A673 (cell line): ENCODE measurements at regions not wholly inside any gene's neighbourhood (a gene's known extent, or its start where the extent isn't known, plus 50 kb on each side); places are given as distances from the start of the nearest gene placed in this dataset.

Experiments used
- CTCF ChIP-seq: fragments of 300-800, 200-600 bp; sonication (generic); conservative IDR thresholded peaks from 2 replicates; pipeline ENCODE4 v1.5.1; 2017; ENCODE audit warnings: low read depth, mild to moderate bottlenecking, antibody characterized with exemption, low read length, moderate library complexity, mixed read lengths
- EZH2 ChIP-seq: fragments of 200-600 bp; sonication (generic); IDR thresholded peaks from 2 replicates; pipeline ENCODE4 v1.6.1; 2017; ENCODE audit warnings: borderline replicate concordance, low read depth, mild to moderate bottlenecking, mixed read lengths, antibody characterized with exemption, low read length; ENCODE audit not compliant: poor library complexity, severe bottlenecking

- TF ChIP-seq CTCF (no peak), EZH2 (no peak)
Measured at GRCh38 chr17:74139120-74139519, 64.4 kb upstream of the RPL38 start.
